GM12878 (cell line): ENCODE measurements at regions not wholly inside any gene's neighbourhood (a gene's known extent, or its start where the extent isn't known, plus 50 kb on each side); places are given as distances from the start of the nearest gene placed in this dataset.

Experiments used
- ATAC-seq: fragments of 200-7000 bp; cut with Tn5 transposase; 3 replicates; pipeline ENCODE4 v1.9.1; 2020; ENCODE audit warnings: mild to moderate bottlenecking, moderate library complexity
- BruUV-seq: library from RNA; stranded (reverse); fragments of 400-500 nt; replicated peaks from 2 replicates; lab custom pipeline; 2021; lab: Mats Ljungman, UMichigan
- CTCF ChIA-PET: fragments of 300-600 bp; sonication (Branson Sonifier 250); formaldehyde crosslinking; extraction: SDS; loops from one replicate; lab custom pipeline; 2021; ENCODE audit warnings: inconsistent platforms; lab: Yijun Ruan, JAX
- POLR2A ChIA-PET: fragments of 350-600 bp; formaldehyde crosslinking; extraction: SDS; loops from one replicate; lab custom pipeline; 2021; ENCODE audit warnings: inconsistent platforms; lab: Charles Lee
- RAD21 ChIA-PET: fragments of 300-600 bp; sonication (Branson Sonifier 250); formaldehyde crosslinking; loops from one replicate; lab custom pipeline; 2023; ENCODE audit warnings: antibody characterized with exemption; ENCODE audit not compliant: unreplicated experiment; lab: Charles Lee
- SMC1A ChIA-PET: fragments of 300-600 bp; sonication (Branson Sonifier 250); formaldehyde crosslinking; loops from one replicate; lab custom pipeline; 2023; ENCODE audit not compliant: unreplicated experiment, uncharacterized antibody; lab: Charles Lee
- DNase-seq: peaks from one replicate; pipeline ENCODE4 v3.0.0-alpha.2; 2011; ENCODE audit warnings: low read depth, low spot score
- FAIRE-seq: peaks from 3 replicates; lab custom pipeline; 2011; peaks lifted over from hg19 to GRCh38; lab: Jason Lieb, UNC
- H2AFZ ChIP-seq: 2 replicates; pipeline ENCODE4 v1.6.0; 2011; ENCODE audit warnings: low read depth, low read length, control low read depth; ENCODE audit not compliant: control insufficient read depth
- H3K27ac ChIP-seq: 2 replicates; pipeline ENCODE4 v1.5.1; 2011; ENCODE audit warnings: control low read depth; ENCODE audit not compliant: control insufficient read depth, insufficient read depth
- H3K27me3 ChIP-seq, 2 experiments: replicated peaks in 1 of 2; 2 replicates each; pipeline versions ENCODE4 v1.6.0 to v1.6.1; 2011; ENCODE audit warnings: low read length in 1 of 2; ENCODE audit not compliant: control insufficient read depth in 2 of 2, insufficient read depth in 2 of 2
- H3K36me3 ChIP-seq, 2 experiments: 2 replicates each; pipeline ENCODE4 v1.5.1; 2011; ENCODE audit warnings: low read length in 1 of 2; ENCODE audit not compliant: control insufficient read depth in 2 of 2, insufficient read depth in 2 of 2
- H3K4me1 ChIP-seq: 2 replicates; pipeline ENCODE4 v1.6.1; 2011; ENCODE audit warnings: mild to moderate bottlenecking, low read length, moderate library complexity, mixed read lengths; ENCODE audit not compliant: control insufficient read depth, insufficient read depth
- H3K4me2 ChIP-seq: 2 replicates; pipeline ENCODE4 v1.6.0; 2011; ENCODE audit warnings: control low read depth; ENCODE audit not compliant: control insufficient read depth, insufficient read depth
- H3K4me3 ChIP-seq: fragments of 200-600 bp; sonication (generic); 2 replicates; pipeline ENCODE4 v1.5.1; 2016
- H3K79me2 ChIP-seq: 2 replicates; pipeline ENCODE4 v1.6.0; 2011; ENCODE audit warnings: low read length; ENCODE audit not compliant: control insufficient read depth, insufficient read depth
- H3K9ac ChIP-seq: 2 replicates; pipeline ENCODE4 v1.8.0; 2011; ENCODE audit warnings: low read length, control low read depth, mixed read lengths; ENCODE audit not compliant: control insufficient read depth, insufficient read depth
- H3K9me3 ChIP-seq: replicated peaks from 3 replicates; pipeline ENCODE4 v1.5.1; 2011; ENCODE audit warnings: mild to moderate bottlenecking, low read length; ENCODE audit not compliant: control insufficient read depth, insufficient read depth
- H4K20me1 ChIP-seq: 2 replicates; pipeline ENCODE4 v1.6.0; 2011; ENCODE audit not compliant: control insufficient read depth, insufficient read depth
- CBFB ChIP-seq: IDR thresholded peaks from 2 replicates; pipeline ENCODE4 v1.6.1; 2016; ENCODE audit warnings: antibody characterized with exemption, low read depth
- CHD2 ChIP-seq: IDR thresholded peaks from 2 replicates; pipeline ENCODE4 v1.6.1; 2011; ENCODE audit warnings: low read depth, low read length, improper control_type of control experiment, borderline replicate concordance
- CREM ChIP-seq: IDR thresholded peaks from 2 replicates; pipeline ENCODE4 v1.6.1; 2014; ENCODE audit warnings: antibody characterized with exemption, low read depth
- ESRRA ChIP-seq: IDR thresholded peaks from 2 replicates; pipeline ENCODE4 v1.6.1; 2012; ENCODE audit warnings: mild to moderate bottlenecking, low read length, improper control_type of control experiment
- FOXM1 ChIP-seq: IDR thresholded peaks from 2 replicates; pipeline ENCODE4 v1.6.1; 2012; ENCODE audit warnings: low read depth, mild to moderate bottlenecking, inconsistent platforms, low read length, moderate library complexity
- MYC ChIP-seq: IDR thresholded peaks from 2 replicates; pipeline ENCODE4 v1.6.1; 2011; ENCODE audit warnings: mild to moderate bottlenecking, low read length, moderate library complexity, inconsistent platforms; ENCODE audit not compliant: insufficient read depth, insufficient replicate concordance, insufficient read length, severe bottlenecking
- NFYB ChIP-seq: IDR thresholded peaks from 2 replicates; pipeline ENCODE4 v1.6.1; 2011; ENCODE audit warnings: low read depth, mild to moderate bottlenecking, low read length, improper control_type of control experiment, moderate library complexity; ENCODE audit not compliant: insufficient read depth
- PAX5 ChIP-seq: IDR thresholded peaks from 2 replicates; pipeline ENCODE4 v1.6.1; 2011; ENCODE audit warnings: low read depth, low read length, borderline replicate concordance
- ZNF24 ChIP-seq: fragments of 450-650 bp; IDR thresholded peaks from 2 replicates; pipeline ENCODE4 v1.6.1; 2017; ENCODE audit warnings: antibody characterized with exemption, mild to moderate bottlenecking
- WGBS: methylation state at CpG from one replicate; pipeline ENCODE4 v1.1.6; 2016; ENCODE audit warnings: low lambda C conversion rate; ENCODE audit not compliant: insufficient replicate concordance, insufficient coverage; ENCODE audit errors: missing lambda C conversion rate; 5-methylcytosine and 5-hydroxymethylcytosine counted together
- in situ Hi-C: fragments of 300-500 bp; cut with MboI; formaldehyde crosslinking; loops from 9 replicates; pipeline ENCODE4 v1.14.3; 2018; ENCODE audit warnings: mixed read lengths
- intact Hi-C: fragments of 100-400 bp; cut with micrococcal nuclease; formaldehyde crosslinking; loops from one replicate; pipeline ENCODE4 v1.14.2; 2022; ENCODE audit not compliant: unreplicated experiment
- TF ChIP-seq, protein P1 (sequence below): fragments of 150-350 bp; IDR thresholded peaks from 2 replicates; pipeline ENCODE4 v1.6.1; 2014; ENCODE audit warnings: mild to moderate bottlenecking, low read depth, low read length
- TF ChIP-seq, protein P2 (sequence below): IDR thresholded peaks from 2 replicates; pipeline ENCODE4 v1.6.1; 2011; ENCODE audit warnings: low read depth, low read length, improper control_type of control experiment, borderline replicate concordance
- TF ChIP-seq, protein P3 (sequence below), 3 experiments: IDR thresholded peaks in 2 of 3; conservative IDR thresholded peaks in 1 of 3; 2 replicates each; pipeline ENCODE4 v1.5.1; 2011; ENCODE audit warnings: low read depth in 3 of 3, low read length in 3 of 3, mild to moderate bottlenecking in 3 of 3, control low read depth in 2 of 3, moderate library complexity in 2 of 3, inconsistent platforms in 1 of 3, mixed read lengths in 1 of 3; ENCODE audit not compliant: control insufficient read depth in 2 of 3, insufficient read depth in 1 of 3; ENCODE audit errors: extremely low read depth in 1 of 3
- TF ChIP-seq, protein P4 (sequence below): fragments of 450-650 bp; conservative IDR thresholded peaks from 2 replicates; pipeline ENCODE4 v1.6.1; 2017; ENCODE audit warnings: mild to moderate bottlenecking, moderate library complexity
- TF ChIP-seq, protein P5 (sequence below): fragments of 450-650 bp; IDR thresholded peaks from 2 replicates; pipeline ENCODE4 v1.6.1; 2017; ENCODE audit warnings: mild to moderate bottlenecking, moderate library complexity

DNA sequence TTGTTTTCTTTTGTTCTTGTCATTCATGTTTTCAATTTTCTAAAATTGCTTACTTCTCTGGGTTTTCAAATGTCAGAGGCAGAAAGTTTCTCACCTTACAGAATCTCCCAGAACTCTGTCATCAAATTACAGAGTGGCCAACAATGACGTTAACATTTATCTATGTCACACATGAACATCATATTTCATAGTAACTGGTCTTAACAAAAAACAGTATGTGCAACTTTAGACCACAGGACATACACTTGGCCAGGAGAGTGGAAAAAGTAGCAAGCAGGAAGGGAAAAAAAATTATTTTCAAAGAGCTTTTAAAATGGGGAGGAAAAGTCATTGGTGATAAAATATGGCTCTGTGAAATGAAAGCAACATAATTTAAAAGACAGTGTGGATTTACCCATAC lies 426.5 kb downstream of the MED13L start:
- POLR2A ChIA-PET = no interaction called here
- no peaks in the 10 kb centered on the region for H3K4me1 ChIP-seq
- H3K27ac ChIP-seq = no peak overlapping the region
- no TSS peak for BruUV-seq
- SMC1A ChIA-PET = no interaction called here
- intact Hi-C loops (no loop called here), in situ Hi-C loops (no loop called here)
- H3K9ac ChIP-seq = no peak overlapping the region
- H2AFZ ChIP-seq = no peak overlapping the region
- FAIRE-seq (no peak), DNase-seq (no peak), ATAC-seq (no peak)
- no peaks in the 10 kb centered on the region for H3K36me3 ChIP-seq
- H3K79me2 ChIP-seq = no peaks in the 10 kb centered on the region
- H4K20me1 ChIP-seq = no peaks in the 10 kb centered on the region
- WGBS = 86% methylated on average over 1 of the region's 1 CpG
- CTCF ChIA-PET = no interaction called here
- H3K4me3 ChIP-seq = no peak overlapping the region
- no peak overlapping the region for H3K4me2 ChIP-seq
- no peaks in the 10 kb centered on the region for H3K9me3 ChIP-seq
- H3K27me3 ChIP-seq = no peaks in the 10 kb centered on the region
- RAD21 ChIA-PET = no interaction called here
- TF ChIP-seq ZNF24 = no peak
- TF ChIP-seq, protein P1, sequence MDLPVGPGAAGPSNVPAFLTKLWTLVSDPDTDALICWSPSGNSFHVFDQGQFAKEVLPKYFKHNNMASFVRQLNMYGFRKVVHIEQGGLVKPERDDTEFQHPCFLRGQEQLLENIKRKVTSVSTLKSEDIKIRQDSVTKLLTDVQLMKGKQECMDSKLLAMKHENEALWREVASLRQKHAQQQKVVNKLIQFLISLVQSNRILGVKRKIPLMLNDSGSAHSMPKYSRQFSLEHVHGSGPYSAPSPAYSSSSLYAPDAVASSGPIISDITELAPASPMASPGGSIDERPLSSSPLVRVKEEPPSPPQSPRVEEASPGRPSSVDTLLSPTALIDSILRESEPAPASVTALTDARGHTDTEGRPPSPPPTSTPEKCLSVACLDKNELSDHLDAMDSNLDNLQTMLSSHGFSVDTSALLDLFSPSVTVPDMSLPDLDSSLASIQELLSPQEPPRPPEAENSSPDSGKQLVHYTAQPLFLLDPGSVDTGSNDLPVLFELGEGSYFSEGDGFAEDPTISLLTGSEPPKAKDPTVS = no peak
- no peak for TF ChIP-seq FOXM1
- TF ChIP-seq, protein P2, sequence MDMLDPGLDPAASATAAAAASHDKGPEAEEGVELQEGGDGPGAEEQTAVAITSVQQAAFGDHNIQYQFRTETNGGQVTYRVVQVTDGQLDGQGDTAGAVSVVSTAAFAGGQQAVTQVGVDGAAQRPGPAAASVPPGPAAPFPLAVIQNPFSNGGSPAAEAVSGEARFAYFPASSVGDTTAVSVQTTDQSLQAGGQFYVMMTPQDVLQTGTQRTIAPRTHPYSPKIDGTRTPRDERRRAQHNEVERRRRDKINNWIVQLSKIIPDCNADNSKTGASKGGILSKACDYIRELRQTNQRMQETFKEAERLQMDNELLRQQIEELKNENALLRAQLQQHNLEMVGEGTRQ = no peak
- TF ChIP-seq NFYB = no peak
- TF ChIP-seq, protein P3, sequence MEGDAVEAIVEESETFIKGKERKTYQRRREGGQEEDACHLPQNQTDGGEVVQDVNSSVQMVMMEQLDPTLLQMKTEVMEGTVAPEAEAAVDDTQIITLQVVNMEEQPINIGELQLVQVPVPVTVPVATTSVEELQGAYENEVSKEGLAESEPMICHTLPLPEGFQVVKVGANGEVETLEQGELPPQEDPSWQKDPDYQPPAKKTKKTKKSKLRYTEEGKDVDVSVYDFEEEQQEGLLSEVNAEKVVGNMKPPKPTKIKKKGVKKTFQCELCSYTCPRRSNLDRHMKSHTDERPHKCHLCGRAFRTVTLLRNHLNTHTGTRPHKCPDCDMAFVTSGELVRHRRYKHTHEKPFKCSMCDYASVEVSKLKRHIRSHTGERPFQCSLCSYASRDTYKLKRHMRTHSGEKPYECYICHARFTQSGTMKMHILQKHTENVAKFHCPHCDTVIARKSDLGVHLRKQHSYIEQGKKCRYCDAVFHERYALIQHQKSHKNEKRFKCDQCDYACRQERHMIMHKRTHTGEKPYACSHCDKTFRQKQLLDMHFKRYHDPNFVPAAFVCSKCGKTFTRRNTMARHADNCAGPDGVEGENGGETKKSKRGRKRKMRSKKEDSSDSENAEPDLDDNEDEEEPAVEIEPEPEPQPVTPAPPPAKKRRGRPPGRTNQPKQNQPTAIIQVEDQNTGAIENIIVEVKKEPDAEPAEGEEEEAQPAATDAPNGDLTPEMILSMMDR (IDR thresholded peaks at IDR 0.05 in 2 of 3, conservative IDR thresholded peaks at IDR 0.05 in 1 of 3; ENCODE audit: control insufficient read depth in 2 of 3, extremely low read depth in 1 of 3, insufficient read depth in 1 of 3, low read depth in 3 of 3, low read length in 3 of 3) = no peak
- no peak for TF ChIP-seq CHD2
- TF ChIP-seq CBFB = no peak
- TF ChIP-seq, protein P4, sequence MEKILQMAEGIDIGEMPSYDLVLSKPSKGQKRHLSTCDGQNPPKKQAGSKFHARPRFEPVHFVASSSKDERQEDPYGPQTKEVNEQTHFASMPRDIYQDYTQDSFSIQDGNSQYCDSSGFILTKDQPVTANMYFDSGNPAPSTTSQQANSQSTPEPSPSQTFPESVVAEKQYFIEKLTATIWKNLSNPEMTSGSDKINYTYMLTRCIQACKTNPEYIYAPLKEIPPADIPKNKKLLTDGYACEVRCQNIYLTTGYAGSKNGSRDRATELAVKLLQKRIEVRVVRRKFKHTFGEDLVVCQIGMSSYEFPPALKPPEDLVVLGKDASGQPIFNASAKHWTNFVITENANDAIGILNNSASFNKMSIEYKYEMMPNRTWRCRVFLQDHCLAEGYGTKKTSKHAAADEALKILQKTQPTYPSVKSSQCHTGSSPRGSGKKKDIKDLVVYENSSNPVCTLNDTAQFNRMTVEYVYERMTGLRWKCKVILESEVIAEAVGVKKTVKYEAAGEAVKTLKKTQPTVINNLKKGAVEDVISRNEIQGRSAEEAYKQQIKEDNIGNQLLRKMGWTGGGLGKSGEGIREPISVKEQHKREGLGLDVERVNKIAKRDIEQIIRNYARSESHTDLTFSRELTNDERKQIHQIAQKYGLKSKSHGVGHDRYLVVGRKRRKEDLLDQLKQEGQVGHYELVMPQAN = no peak
- no peak for TF ChIP-seq ESRRA
- TF ChIP-seq, protein P5, sequence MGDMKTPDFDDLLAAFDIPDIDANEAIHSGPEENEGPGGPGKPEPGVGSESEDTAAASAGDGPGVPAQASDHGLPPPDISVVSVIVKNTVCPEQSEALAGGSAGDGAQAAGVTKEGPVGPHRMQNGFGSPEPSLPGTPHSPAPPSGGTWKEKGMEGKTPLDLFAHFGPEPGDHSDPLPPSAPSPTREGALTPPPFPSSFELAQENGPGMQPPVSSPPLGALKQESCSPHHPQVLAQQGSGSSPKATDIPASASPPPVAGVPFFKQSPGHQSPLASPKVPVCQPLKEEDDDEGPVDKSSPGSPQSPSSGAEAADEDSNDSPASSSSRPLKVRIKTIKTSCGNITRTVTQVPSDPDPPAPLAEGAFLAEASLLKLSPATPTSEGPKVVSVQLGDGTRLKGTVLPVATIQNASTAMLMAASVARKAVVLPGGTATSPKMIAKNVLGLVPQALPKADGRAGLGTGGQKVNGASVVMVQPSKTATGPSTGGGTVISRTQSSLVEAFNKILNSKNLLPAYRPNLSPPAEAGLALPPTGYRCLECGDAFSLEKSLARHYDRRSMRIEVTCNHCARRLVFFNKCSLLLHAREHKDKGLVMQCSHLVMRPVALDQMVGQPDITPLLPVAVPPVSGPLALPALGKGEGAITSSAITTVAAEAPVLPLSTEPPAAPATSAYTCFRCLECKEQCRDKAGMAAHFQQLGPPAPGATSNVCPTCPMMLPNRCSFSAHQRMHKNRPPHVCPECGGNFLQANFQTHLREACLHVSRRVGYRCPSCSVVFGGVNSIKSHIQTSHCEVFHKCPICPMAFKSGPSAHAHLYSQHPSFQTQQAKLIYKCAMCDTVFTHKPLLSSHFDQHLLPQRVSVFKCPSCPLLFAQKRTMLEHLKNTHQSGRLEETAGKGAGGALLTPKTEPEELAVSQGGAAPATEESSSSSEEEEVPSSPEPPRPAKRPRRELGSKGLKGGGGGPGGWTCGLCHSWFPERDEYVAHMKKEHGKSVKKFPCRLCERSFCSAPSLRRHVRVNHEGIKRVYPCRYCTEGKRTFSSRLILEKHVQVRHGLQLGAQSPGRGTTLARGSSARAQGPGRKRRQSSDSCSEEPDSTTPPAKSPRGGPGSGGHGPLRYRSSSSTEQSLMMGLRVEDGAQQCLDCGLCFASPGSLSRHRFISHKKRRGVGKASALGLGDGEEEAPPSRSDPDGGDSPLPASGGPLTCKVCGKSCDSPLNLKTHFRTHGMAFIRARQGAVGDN = no peak
- TF ChIP-seq MYC = no peak
- no peak for TF ChIP-seq PAX5
- no peak for TF ChIP-seq CREM
